ENCODE measurements at regions not wholly inside any gene's neighbourhood (a gene's known extent, or its start where the extent isn't known, plus 50 kb on each side); places are given as distances from the start of the nearest gene placed in this dataset.
"Not testable (repeated sequence)": the region's sequence is repeated elsewhere in the genome, so short reads cannot be mapped to it uniquely, and the experiment has no call there.

GRCh38 chr11:45000918-45001317 is 50.2 kb upstream of the TP53I11 start:
- DNase-seq, result no peak

DNA sequence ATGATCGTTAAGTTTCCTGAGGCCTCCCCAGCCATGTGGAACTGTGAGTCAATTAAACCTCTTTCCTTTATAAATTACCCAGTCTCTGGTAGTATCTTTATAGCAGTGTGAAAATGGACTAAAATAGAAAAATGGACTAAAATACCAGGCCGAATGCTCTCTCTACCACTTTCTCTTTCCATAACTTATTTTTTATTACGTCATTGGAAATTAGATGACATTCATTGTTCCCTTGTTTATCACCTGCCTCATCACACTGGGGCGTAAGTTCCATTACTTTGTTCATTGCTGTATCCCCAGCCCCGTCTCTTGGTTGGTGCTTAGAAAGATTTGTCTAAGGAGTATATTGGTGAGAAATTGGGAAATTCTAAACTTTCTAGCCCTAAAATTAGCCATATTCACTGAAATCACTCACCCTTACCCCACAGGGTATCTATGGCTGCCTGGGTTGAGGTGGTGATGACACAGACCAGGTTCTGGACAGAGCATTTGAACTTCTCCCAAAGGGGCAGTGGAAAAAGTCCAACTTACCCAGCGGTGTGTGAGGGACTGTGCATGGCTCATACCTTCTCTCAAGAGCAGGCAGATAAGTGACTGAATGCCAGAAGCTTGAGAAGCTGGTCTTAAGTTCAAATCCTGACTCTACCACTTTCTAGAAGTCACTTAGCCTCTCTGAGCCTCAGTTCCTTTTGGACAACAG is 50.9 kb upstream of the TP53I11 start:
- no peak for DNase-seq

DNA sequence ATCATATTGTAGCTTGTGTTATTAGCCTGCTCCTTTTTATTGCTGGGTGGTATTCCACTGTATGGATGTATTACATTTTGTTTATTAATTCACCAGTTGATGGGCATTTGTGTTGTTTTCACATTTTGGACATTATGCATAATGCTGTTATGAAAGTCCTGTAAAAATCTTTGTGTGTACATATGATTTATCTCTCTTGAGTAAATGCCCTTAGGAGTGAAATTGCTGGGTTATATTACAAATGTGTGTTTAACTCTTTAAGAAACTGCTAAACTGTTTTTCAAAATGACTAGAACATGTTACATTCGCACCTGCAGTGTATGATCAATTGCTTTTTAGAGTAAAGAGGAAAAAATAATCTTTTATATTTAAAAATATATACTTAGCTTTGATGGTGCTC is 54.4 kb upstream of the TP53I11 start:
- no peak for DNase-seq

DNA sequence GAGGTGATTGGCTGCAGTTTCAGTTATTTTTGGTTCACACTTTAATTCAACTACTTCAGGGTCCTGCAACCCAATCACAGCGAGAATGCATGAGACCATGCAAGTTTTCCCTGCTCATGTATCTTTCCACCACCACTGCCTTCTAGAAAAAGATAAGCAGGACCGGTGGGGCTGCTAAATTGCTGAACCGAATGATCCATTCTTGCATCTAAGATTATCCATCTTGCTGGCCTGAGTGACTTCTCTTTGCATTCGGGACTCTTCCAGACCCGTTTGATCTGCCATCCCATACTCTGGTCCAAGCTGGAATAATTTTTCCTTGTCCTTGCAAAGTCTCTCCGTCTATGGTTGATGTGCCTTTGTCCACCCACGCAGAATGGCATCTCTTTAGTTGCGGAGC is 56.3 kb upstream of the TP53I11 start:
- DNase-seq, result no peak

- DNase-seq, result not testable (repeated sequence)
Measured at GRCh38 chr11:45015983-45016382, 65.3 kb upstream of the TP53I11 start.

- DNase-seq, result not testable (repeated sequence)
Measured at GRCh38 chr11:45016446-45016845, 65.8 kb upstream of the TP53I11 start.

DNA sequence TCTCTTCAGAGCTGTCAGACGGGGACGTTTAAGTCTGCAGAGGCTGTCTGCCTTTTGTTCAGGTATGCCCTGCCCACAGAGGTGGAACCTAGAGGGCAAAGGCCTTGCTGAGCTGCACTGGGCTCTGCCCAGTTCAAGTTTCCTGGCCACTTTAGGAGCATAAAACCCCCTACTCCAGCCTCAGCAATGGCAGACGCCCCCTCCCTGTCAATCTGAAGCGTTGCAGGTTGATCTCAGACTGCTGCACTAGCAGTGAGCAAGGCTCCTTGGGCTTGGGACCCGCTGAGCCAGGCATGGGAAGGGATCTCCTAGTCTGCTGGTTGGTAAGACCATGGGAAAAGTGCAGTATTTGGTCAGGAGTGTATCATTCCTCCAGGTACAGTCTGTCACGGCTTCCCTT is 66.6 kb upstream of the TP53I11 start:
- no peak for DNase-seq

DNA sequence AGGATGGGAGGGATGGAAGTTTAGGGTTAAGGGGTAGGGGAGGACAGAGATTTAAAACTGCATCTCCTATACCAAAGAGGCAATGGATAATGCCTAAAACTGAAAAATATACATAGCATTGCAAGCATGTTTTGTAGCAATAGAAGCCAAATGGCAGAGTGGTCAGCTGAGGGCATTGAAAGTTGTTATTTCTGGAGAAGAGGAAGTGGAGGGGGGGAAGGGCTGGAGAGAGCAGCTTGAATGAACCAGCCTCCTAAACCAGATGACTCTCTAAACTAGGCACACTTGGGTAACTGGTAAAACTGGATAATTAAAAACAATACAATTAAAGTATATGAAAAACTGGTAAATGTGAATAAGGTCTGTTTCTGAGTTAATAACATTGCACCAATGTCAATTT is 70.3 kb upstream of the TP53I11 start:
- no peak for DNase-seq

DNA sequence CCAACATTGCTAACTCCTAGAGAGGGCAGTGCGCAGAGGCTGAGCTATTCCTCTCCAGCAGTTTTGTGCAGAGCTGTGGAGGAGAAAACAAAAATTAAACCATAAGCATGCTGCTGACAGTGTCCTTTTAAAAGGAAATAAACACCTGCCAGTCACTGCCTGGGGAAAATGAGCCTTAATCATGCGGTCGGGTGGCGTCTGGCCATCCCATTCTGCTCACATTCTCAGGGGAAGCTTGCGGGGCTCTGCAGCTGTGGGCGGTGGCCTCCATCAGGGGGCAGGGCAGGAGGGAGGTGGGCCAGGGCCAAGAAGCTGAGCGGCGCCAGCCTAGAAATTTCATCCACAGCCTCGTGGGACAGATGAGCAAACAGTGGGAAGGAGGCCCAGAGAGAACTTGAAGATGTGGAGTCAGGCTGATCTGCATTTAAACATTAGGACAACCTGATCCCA is 71.0 kb upstream of the TP53I11 start:
- no peak for DNase-seq

GRCh38 chr11:45022294-45023064 is 71.8 kb upstream of the TP53I11 start:
- DNase-seq, result no peak

DNA sequence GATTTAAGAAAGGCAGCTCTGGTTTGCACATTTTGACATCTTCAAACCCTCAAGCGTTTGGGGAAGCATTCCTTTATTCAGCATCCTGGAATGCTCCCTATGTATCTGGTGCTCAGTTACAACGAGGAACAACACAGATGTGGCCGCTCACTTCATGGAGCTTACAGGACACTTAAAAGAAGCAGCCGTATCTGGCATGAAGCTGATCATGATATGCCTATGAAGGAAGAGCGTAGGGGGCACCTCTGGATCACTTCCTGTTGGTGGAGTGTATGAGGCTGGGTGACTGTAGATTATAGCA is 72.3 kb upstream of the TP53I11 start:
- no peak for DNase-seq

GRCh38 chr11:45024316-45024715 is 73.6 kb upstream of the TP53I11 start:
- DNase-seq, result no peak

DNA sequence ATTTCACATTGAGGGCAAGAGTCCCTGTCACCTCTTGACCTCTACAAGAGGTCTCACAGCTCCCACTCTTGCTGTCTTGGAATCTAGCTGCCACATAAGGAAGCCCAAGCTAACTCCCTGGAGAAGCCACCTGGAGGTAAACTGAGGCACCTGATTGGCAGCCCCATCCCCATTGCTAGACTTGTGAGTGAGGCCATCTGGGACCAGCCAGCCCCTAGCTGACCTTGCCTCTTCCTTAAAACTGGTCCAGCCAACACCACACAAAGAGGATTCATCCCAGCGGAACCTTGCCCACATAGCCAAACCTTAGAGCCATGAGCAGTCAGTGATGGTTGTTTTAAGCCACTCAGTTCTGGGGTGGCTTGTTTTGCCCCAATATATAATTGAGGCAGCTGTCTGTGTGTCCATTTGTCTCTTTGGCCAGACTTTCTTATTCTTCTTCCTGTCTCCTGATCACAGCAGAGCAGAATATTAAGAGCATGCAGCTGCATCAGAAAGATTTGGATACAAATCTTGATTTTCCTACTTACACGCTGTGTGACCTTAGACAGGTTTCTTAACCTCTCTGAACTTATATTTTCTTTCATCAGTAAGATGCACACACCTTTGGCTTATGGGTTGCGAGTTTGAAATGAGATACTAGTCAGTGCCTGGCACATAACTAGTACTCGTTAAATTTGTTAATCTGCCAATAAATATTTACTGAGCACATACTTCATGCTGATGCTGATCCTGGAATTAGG is 74.3 kb upstream of the TP53I11 start:
- DNase-seq, result no peak

DNA sequence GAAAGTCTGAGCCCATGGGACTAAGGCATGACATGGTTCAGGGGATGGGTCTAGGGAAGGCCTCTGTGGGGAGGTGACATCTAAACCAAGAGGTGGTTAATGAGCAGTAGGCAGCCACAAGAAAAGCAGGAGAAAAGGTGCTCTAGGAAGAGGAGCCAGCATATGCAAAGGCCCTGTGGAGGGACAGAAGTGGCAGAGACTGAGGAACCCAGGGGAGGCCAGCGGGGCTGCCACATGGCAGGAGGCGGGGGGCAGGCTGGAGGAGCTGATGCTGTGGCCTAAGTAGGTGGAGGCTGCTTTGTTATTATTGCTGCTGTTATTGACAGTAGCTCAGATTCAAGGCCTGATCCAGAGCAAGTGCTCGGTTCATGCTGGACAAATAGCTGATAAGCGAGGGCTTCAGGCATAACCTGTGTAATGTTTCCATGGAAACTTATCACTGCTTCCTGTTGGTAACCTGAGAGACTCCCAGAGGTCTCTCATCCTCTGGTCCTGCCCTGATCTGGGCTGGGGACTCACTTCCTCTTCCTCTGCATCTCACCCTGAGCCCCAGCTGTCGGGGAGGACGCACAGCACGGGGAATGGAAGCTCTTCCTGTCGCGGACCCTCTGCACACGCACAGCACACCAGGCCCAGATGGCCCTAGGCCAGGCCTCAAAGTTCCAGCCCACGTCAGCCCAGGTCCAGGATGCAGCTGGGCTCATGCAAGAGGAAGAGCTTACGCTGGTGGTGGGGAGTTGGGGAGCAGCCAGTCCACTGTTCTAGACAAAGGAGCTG is 75.2 kb upstream of the TP53I11 start:
- DNase-seq, result no peak

DNA sequence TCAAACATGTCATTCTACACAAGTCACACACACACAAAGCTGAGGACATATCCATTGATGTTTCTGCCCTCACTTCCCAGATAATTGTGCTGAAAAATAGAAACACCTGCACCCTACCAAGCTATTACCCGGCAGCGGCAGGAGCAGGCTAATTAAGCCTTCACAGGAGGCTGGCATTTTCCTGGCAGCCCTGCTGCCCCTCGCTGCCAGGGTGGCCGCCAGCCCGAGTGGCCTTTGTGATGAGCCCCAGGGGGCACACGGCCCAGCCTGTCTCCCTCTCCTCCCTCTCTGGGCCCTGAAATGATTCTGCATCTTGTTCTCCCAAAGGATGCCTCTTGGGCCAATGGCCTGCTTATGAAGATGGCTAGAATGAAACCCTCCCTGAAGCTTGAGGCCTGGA is 76.2 kb upstream of the TP53I11 start:
- DNase-seq, result no peak

GRCh38 chr11:45027312-45027711 is 76.6 kb upstream of the TP53I11 start:
- DNase-seq, result no peak

DNA sequence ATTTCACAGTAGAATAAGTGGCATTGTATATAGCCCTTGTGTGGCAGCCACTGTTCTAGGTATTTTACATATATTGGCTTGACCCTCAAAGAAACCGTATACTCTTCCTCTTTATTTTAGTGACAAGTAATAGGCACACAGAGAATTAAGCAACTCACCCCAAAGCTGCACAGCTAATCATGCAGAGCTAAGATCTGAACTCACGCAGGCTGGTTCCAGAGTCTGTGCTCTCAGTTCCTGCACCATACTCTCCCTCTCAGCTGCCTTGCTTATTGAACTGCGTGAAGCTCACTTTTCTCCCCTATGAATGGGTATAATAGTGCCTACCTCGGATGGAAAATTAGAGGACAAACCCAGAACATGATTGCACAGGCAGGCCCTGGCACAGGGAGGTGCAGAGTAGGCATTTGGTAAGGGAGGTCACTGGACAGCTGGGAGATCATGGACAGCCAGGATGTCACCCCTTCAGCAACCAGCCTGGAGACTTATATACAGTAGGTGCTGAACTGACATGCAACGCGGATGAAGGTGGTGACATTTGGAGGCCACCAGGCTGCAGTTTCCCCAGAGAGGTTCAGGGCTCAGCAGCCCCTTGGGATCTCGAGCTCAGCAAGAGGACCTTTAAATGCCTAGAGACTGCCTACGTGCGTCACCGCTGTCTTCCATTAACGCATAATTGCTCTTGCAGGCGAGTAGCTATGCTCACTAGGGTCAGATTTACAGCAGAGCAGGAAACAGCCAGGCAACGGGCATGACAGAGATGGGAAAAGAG is 78.4 kb upstream of the TP53I11 start:
- DNase-seq, result no peak

GRCh38 chr11:45030778-45031177 is 80.1 kb upstream of the TP53I11 start:
- DNase-seq, result no peak

GRCh38 chr11:45031912-45032519 is 81.3 kb upstream of the TP53I11 start:
- no peak for DNase-seq

DNA sequence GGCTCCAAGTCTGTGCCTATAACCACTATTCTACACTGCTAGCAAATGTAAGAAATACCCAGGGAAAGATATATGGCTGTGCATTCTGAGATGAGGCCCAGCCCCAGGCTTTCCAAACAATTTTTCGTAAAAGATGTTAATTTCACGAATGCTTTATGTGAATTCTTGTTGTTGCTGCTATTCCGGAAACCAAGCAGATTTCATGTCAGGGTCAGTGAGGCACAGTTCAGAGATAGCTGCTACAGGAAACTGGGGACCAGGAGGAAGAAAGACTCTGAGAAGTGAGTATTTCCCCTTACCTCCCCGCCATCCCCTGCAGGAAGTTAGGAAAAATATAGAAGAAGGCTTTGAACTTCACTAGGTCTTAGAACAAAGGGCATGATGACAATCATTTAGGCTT is 84.7 kb upstream of the TP53I11 start:
- no peak for DNase-seq

DNA sequence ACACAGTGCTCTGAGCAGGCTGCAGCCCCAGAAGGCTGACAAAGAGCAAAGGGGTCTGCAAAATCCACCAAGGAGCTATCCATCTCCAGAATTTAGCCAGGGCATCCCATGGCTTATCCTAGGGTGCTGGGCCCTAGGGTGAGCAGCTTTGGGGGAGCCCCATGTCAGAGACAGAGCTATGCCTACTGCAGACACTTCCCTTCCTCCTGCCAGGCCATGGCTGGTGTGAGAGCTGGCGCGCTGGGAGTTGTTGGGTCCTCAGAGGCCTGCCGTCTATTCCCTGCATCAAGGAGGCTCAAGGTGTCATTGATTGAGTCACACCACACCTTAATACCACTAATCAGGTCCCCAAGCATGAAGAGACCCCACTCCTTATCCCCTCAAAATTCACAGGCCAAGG is 85.3 kb upstream of the TP53I11 start:
- DNase-seq, result no peak

GRCh38 chr11:45036733-45037132 is 86.0 kb upstream of the TP53I11 start:
- no peak for DNase-seq

Data from effector CD8-positive, alpha-beta T cell (primary cell).